Eye (tissue), 1 donor: ENCODE measurements at regions not wholly inside any gene's neighbourhood (a gene's known extent, or its start where the extent isn't known, plus 50 kb on each side); places are given as distances from the start of the nearest gene placed in this dataset.
A peak's percentile ranks its signal among the peaks of the same experiment; 100 is the strongest.

ENCODE experiments used
- DNase-seq: peaks from one replicate; pipeline ENCODE4 v3.0.0-alpha.2; 2015

GRCh38 chr18:44473394-44474066 is 207.2 kb upstream of the SETBP1 start:
- DNase-seq = no peak

- DNase-seq = no peak
These were observed 206.6 kb upstream of the SETBP1 start for GRCh38 chr18:44474067-44474411.

GRCh38 chr18:44474591-44474990 is 206.1 kb upstream of the SETBP1 start:
- DNase-seq = no peak

- no peak for DNase-seq
These were observed 197.9 kb upstream of the SETBP1 start for GRCh38 chr18:44482761-44483160.

GRCh38 chr18:44495151-44495550 is 185.5 kb upstream of the SETBP1 start:
- DNase-seq = no peak

- no peak for DNase-seq
These were observed 183.4 kb upstream of the SETBP1 start for GRCh38 chr18:44497311-44497710.

GRCh38 chr18:44497757-44498490 is 182.8 kb upstream of the SETBP1 start:
- DNase-seq = no peak

- no peak for DNase-seq
These were observed 179.7 kb upstream of the SETBP1 start for GRCh38 chr18:44500808-44501610.

- no peak for DNase-seq
These were observed 178.5 kb upstream of the SETBP1 start for GRCh38 chr18:44502221-44502620.

- no peak for DNase-seq
These were observed 177.9 kb upstream of the SETBP1 start for GRCh38 chr18:44502790-44503189.

GRCh38 chr18:44503854-44504253 is 176.8 kb upstream of the SETBP1 start:
- no peak for DNase-seq

GRCh38 chr18:44507729-44508325 is 172.9 kb upstream of the SETBP1 start:
- no peak for DNase-seq

- DNase-seq = no peak
These were observed 172.2 kb upstream of the SETBP1 start for GRCh38 chr18:44508474-44508873.

- no peak for DNase-seq
These were observed 171.6 kb upstream of the SETBP1 start for GRCh38 chr18:44509048-44509447.

GRCh38 chr18:44510390-44510789 is 170.3 kb upstream of the SETBP1 start:
- no peak for DNase-seq

GRCh38 chr18:44513233-44513632 is 167.5 kb upstream of the SETBP1 start:
- no peak for DNase-seq

- DNase-seq = peak; percentile 9
These were observed 166.6 kb upstream of the SETBP1 start for GRCh38 chr18:44514106-44514505.

- no peak for DNase-seq
These were observed 165.9 kb upstream of the SETBP1 start for GRCh38 chr18:44514766-44515165.

- DNase-seq = peak; percentile 28
These were observed 164.2 kb upstream of the SETBP1 start for GRCh38 chr18:44516450-44516849.

GRCh38 chr18:44517136-44517535 is 163.6 kb upstream of the SETBP1 start:
- no peak for DNase-seq

GRCh38 chr18:44518091-44518615 is 162.5 kb upstream of the SETBP1 start:
- no peak for DNase-seq

- no peak for DNase-seq
These were observed 162.0 kb upstream of the SETBP1 start for GRCh38 chr18:44518666-44519065.

GRCh38 chr18:44520981-44521667 is 159.6 kb upstream of the SETBP1 start:
- no peak for DNase-seq
